ENCODE measurements at regions not wholly inside any gene's neighbourhood (a gene's known extent, or its start where the extent isn't known, plus 50 kb on each side); places are given as distances from the start of the nearest gene placed in this dataset.

DNA sequence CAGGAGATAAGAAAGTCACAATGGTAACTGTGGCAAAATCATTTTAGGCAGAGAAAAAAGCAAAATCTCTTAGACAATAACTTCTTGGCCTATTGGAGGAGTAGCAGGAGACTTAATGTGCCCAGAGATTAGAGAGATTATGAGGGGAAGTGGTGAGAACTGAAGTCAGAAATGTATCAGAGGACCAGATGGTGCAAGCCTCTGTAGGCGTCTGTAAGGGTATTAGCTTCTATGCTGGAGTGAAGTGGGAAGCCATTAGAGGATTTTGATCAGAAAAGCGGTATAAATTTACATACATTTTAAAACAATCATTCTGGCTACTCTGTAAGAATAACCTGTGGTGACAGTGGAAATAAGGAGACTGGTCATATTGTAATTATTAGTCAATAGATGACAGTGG, 236.7 kb downstream of the FAT4 start:
- TF ChIP-seq CTCF (IDR thresholded peaks at IDR 0.05) (no peak), POLR2AphosphoS5 (IDR thresholded peaks at IDR 0.05) (no peak), POLR2A (IDR thresholded peaks at IDR 0.05) (no peak), EP300 (IDR thresholded peaks at IDR 0.05) (no peak)

All from suprapubic skin (tissue), 4 donors.